Myocyte (in vitro differentiated cells): ENCODE measurements at regions not wholly inside any gene's neighbourhood (a gene's known extent, or its start where the extent isn't known, plus 50 kb on each side); places are given as distances from the start of the nearest gene placed in this dataset.
"Not testable (repeated sequence)": the region's sequence is repeated elsewhere in the genome, so short reads cannot be mapped to it uniquely, and the experiment has no call there.

Source experiments
- DNase-seq: peaks from one replicate; pipeline ENCODE4 v3.0.0-alpha.2; 2012; ENCODE audit warnings: low read depth

- peak; percentile 2 for DNase-seq
These were observed 61.2 kb upstream of the MRPS9 start for GRCh38 chr2:104976603-104977120.

DNA sequence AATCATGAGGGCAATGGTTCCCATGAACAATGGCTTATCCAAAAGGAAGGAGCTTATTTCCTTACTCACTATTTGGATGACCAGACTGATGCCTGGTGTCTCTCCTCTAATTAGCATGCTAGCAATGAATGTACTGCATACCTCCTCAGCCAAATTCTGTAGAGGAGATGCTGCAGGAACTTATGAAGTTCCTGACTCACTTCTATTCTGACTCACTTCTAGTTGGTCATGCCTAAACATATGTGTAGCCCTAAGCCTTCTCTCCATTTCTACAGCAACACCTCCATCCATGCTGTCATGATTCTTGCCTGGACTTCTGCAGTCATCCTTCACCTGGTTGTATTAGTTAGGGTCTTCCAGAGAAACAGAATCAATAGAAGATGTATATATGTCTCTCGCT lies 59.9 kb upstream of the MRPS9 start:
- DNase-seq, result no peak

GRCh38 chr2:104979786-104980185 lies 58.1 kb upstream of the MRPS9 start:
- not testable (repeated sequence) for DNase-seq

GRCh38 chr2:104982111-104982510 lies 55.8 kb upstream of the MRPS9 start:
- DNase-seq, result no peak
